ENCODE measurements at regions not wholly inside any gene's neighbourhood (a gene's known extent, or its start where the extent isn't known, plus 50 kb on each side); places are given as distances from the start of the nearest gene placed in this dataset.
"Not testable (repeated sequence)": the region's sequence is repeated elsewhere in the genome, so short reads cannot be mapped to it uniquely, and the experiment has no call there.

- DNase-seq: peak; percentile 46
Observed at GRCh38 chr5:138647261-138647788, 72.1 kb upstream of the HSPA9 start.

GRCh38 chr5:138646671-138647070, 71.5 kb upstream of the HSPA9 start:
- DNase-seq: no peak

- no peak for DNase-seq
Observed at GRCh38 chr5:138645778-138646575, 70.8 kb upstream of the HSPA9 start.

GRCh38 chr5:138643040-138643791, 68.0 kb upstream of the HSPA9 start:
- DNase-seq: no peak

- DNase-seq: peak; percentile 71
Observed at GRCh38 chr5:138641547-138642298, 66.5 kb upstream of the HSPA9 start.

- DNase-seq: no peak
Observed at GRCh38 chr5:138640646-138641254, 65.5 kb upstream of the HSPA9 start.

- DNase-seq: no peak
Observed at GRCh38 chr5:138640138-138640537, 64.9 kb upstream of the HSPA9 start.

GRCh38 chr5:138639326-138639725, 64.1 kb upstream of the HSPA9 start:
- DNase-seq: no peak

GRCh38 chr5:138637256-138637655, 62.1 kb upstream of the HSPA9 start:
- DNase-seq: no peak

- DNase-seq: no peak
Observed at GRCh38 chr5:138636398-138636944, 61.3 kb upstream of the HSPA9 start.

GRCh38 chr5:138635708-138636107, 60.5 kb upstream of the HSPA9 start:
- no peak for DNase-seq

- no peak for DNase-seq
Observed at GRCh38 chr5:138635265-138635664, 60.1 kb upstream of the HSPA9 start.

- not testable (repeated sequence) for DNase-seq
Observed at GRCh38 chr5:138634804-138635203, 59.6 kb upstream of the HSPA9 start.

- peak; percentile 81 for DNase-seq
Observed at GRCh38 chr5:138632900-138633489, 57.8 kb upstream of the HSPA9 start.

- DNase-seq: no peak
Observed at GRCh38 chr5:138631096-138631928, 56.1 kb upstream of the HSPA9 start.

- DNase-seq: no peak
Observed at GRCh38 chr5:138629392-138629791, 54.2 kb upstream of the HSPA9 start.

- peak; percentile 34 for DNase-seq
Observed at GRCh38 chr5:138626333-138626944, 51.2 kb upstream of the HSPA9 start.

GRCh38 chr5:138625134-138625533, 49.9 kb upstream of the HSPA9 start:
- no peak for DNase-seq

Measured in EL (cell line).